ENCODE measurements at regions not wholly inside any gene's neighbourhood (a gene's known extent, or its start where the extent isn't known, plus 50 kb on each side); places are given as distances from the start of the nearest gene placed in this dataset.

DNA sequence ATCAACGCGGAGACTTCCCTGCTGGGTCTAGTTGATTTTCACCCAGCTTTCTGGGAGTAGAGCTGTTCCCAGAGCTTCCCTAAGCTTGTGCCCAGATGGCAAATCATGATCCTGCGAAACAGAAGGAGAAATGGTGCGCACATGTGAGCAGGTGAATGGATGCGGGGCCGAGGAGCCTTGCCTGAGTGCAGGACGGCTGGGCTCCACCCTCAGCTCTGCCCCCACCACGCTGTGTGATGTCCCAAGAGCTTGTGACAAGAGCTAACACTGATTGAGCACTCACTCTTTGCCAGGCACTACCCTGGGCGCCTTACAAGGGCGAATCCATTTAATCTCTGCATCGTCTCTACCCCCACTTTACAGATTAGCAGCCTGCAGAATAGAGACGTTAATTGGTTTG is 162.7 kb upstream of the RPL38 start:
- TF ChIP-seq CTCF (IDR thresholded peaks at IDR 0.05) (no peak), POLR2A (IDR thresholded peaks at IDR 0.05) (no peak)

Measured in esophagus squamous epithelium (tissue), 4 donors.